AG09309 (cell line): ENCODE measurements at regions not wholly inside any gene's neighbourhood (a gene's known extent, or its start where the extent isn't known, plus 50 kb on each side); places are given as distances from the start of the nearest gene placed in this dataset.

Experiments used
- DNase-seq: peaks from one replicate; pipeline ENCODE4 v3.0.0-alpha.2; 2010; ENCODE audit warnings: low read depth
- H3K4me3 ChIP-seq: 2 replicates; pipeline ENCODE4 v1.5.1; 2011; ENCODE audit warnings: mild to moderate bottlenecking, low read depth, low read length, moderate library complexity; ENCODE audit not compliant: control insufficient read depth
- TF ChIP-seq, protein P1 (sequence below): IDR thresholded peaks from 2 replicates; pipeline ENCODE4 v1.5.1; 2011; ENCODE audit warnings: mild to moderate bottlenecking, low read depth, low read length, inconsistent platforms; ENCODE audit not compliant: insufficient read depth, control insufficient read depth; ENCODE audit errors: missing control alignments

DNA sequence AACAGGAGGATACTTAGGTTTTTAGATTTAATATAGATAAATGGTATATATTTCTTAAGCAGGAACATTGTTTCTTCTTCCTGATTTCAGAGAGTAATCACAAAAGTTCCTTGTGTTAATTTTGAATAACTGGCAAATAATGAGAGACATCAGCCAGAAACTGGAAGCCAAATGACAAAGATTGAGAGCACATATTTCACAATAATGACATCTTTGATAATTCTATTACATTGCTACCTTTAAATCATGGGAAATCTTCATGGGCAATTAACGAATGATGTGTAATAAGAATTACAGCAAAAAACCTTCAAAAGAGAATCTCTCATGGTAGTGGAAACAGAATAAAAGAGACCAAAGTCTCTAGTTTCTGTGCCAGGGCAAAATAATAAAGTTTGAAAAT lies 215.1 kb downstream of the NUP35 start:
- DNase-seq = no peak
- TF ChIP-seq, protein P1, sequence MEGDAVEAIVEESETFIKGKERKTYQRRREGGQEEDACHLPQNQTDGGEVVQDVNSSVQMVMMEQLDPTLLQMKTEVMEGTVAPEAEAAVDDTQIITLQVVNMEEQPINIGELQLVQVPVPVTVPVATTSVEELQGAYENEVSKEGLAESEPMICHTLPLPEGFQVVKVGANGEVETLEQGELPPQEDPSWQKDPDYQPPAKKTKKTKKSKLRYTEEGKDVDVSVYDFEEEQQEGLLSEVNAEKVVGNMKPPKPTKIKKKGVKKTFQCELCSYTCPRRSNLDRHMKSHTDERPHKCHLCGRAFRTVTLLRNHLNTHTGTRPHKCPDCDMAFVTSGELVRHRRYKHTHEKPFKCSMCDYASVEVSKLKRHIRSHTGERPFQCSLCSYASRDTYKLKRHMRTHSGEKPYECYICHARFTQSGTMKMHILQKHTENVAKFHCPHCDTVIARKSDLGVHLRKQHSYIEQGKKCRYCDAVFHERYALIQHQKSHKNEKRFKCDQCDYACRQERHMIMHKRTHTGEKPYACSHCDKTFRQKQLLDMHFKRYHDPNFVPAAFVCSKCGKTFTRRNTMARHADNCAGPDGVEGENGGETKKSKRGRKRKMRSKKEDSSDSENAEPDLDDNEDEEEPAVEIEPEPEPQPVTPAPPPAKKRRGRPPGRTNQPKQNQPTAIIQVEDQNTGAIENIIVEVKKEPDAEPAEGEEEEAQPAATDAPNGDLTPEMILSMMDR = no peak
- H3K4me3 ChIP-seq = no peak overlapping the region

DNA sequence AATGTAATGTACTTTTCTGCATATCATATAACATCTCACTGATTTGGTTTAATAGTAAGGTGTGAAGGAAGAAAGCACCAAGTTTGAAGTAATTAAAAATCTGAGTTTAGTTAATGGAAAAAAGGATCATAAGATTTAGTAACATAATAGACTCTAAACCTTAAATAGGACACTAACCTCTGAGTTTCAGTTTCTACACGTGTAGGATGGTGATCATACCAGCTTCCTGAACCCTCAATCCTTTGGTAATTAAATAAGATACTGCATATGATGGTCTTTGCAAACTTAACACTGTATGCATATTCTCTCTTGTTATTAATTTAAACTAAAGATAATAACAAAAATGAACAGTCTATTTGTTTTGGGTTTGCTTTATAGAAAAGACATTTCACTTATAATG lies 216.8 kb downstream of the NUP35 start:
- no peak for DNase-seq
- no peak overlapping the region for H3K4me3 ChIP-seq
- TF ChIP-seq, protein P1 = no peak

DNA sequence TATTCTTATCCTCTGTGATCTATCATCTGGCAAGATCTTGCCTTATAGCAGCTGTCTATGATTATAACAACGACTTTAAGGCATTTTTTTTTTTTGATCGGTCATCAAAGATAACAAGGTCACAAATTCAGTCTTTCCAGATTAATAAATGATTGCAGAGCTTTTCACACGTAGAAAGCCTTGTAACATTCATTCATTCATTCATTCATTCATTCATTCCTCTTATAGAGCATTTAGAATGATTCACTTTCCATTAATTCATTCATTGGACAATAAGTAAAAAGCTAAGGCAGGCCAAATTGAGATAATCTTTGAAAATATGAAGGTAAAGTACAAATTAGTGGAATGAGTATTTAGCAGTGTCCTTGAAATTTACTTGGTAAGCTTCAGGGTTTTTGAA lies 223.7 kb downstream of the NUP35 start:
- no peak overlapping the region for H3K4me3 ChIP-seq
- DNase-seq = no peak
- TF ChIP-seq, protein P1 = no peak

DNA sequence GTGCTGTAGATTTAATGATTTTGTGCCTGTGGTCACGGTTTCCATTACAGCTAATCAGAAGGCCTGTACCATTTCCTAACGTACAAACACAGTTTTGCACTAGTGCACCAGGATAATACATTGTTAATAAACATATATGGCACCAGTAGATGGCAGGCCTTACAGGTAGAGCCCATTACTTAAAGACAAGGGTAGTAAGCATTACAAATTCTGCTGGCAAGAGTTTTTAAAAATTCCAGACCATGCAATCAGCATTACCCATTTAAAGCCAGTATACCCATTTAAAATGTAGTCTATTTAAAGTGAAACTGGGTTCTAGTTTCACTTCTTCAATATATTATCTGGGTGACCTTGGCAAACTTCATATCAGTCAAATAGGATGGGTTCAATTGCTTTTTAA lies 224.2 kb downstream of the NUP35 start:
- TF ChIP-seq, protein P1 = no peak
- DNase-seq = no peak
- no peak overlapping the region for H3K4me3 ChIP-seq

DNA sequence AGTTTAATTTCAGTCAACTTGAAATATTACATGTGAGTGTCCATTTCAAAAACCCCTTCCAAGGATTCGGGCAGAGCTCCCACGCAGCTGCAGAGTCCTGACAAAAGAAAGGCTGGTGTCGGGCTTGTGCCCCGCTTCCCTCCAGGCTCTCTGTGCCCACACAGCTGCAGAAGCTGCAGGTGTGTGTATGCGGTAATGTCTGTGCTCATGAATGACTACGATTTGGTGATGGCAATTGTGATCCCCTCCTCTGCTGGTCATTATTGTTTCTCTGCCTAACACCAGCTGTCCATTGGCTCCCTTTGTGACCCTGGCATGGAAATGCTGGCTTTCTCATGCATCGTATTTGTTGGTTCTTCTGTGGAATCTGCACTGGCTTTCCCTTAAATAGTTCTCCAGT lies 224.8 kb downstream of the NUP35 start:
- TF ChIP-seq, protein P1 = no peak
- no peak overlapping the region for H3K4me3 ChIP-seq
- DNase-seq = no peak

DNA sequence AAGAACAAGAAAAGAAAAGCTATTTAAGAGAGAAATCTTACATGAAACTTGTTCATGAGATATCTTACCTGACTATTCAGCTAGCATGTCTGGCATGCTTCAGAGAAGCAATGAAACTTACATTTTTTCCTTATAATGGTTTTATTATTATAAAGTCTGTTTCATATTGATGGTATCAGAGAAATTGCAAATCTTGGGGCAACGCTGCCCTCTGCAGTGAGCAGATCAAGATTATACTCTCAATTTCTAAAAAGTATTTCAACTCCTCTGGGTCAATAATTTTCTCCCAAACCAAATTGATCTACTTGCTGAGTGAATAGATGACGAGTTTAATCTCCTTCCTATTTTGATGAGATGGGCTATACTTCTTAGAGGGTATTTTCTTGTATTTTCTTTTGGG lies 235.6 kb downstream of the NUP35 start:
- H3K4me3 ChIP-seq = no peak overlapping the region
- no peak for DNase-seq
- TF ChIP-seq, protein P1 = no peak

DNA sequence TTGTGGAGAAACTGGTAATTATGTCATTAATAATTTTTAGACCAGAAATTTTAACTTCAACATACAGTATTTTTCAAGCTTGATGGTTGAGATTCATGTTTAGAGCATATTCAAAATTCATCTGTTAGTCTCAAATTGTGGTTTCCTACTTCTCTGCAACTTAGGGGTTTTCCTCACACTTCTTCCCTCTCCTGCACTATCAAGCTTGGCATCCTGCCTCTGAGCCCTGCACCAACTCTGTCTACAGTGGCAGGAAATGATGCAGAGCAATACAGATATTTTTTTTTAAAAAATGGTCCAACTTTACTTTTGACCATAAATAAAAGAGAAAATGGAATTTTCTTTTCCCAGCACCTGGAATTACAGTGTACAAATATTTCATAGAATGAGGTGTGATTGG lies 247.3 kb downstream of the NUP35 start:
- no peak overlapping the region for H3K4me3 ChIP-seq
- TF ChIP-seq, protein P1 = no peak
- no peak for DNase-seq
